Liver (tissue), 3 donors: ENCODE measurements at regions not wholly inside any gene's neighbourhood (a gene's known extent, or its start where the extent isn't known, plus 50 kb on each side); places are given as distances from the start of the nearest gene placed in this dataset.

ENCODE experiments used
- EGR1 ChIP-seq, 2 donors: IDR thresholded peaks; 2 replicates each; pipeline ENCODE4 v1.6.1; 2016 to 2018; ENCODE audit warnings: antibody characterized with exemption in 2 of 2, low read depth in 2 of 2
- GABPA ChIP-seq, 2 donors: IDR thresholded peaks in 1 of 2; conservative IDR thresholded peaks in 1 of 2; 2 replicates each; pipeline ENCODE4 v1.6.1; 2016; ENCODE audit warnings: antibody characterized with exemption in 2 of 2, mild to moderate bottlenecking in 1 of 2, moderate library complexity in 1 of 2
- HNF4G ChIP-seq: IDR thresholded peaks from 2 replicates; pipeline ENCODE4 v1.6.1; 2016; ENCODE audit warnings: antibody characterized with exemption
- JUND ChIP-seq, 2 donors: IDR thresholded peaks; 2 replicates each; pipeline ENCODE4 v1.6.1; 2016; ENCODE audit warnings: antibody characterized with exemption in 2 of 2
- NR2F2 ChIP-seq: IDR thresholded peaks from 2 replicates; pipeline ENCODE4 v1.6.1; 2016; ENCODE audit warnings: antibody characterized with exemption
- RAD21 ChIP-seq, 2 donors: IDR thresholded peaks; 2 replicates each; pipeline ENCODE4 v1.6.1; 2016; ENCODE audit warnings: antibody characterized with exemption in 2 of 2, mild to moderate bottlenecking in 2 of 2
- TAF1 ChIP-seq: conservative IDR thresholded peaks from 2 replicates; pipeline ENCODE4 v1.6.1; 2016; ENCODE audit warnings: antibody characterized with exemption, mild to moderate bottlenecking
- TF ChIP-seq, protein P1 (sequence below): fragments of 150-350 bp; IDR thresholded peaks from 2 replicates; pipeline ENCODE4 v1.5.1; 2017; ENCODE audit warnings: improper control_type of control experiment, low read depth, low read length; ENCODE audit not compliant: missing input control
- TF ChIP-seq, protein P2 (sequence below): IDR thresholded peaks from 2 replicates; pipeline ENCODE4 v1.6.1; 2016; ENCODE audit warnings: antibody characterized with exemption
- TF ChIP-seq, protein P3 (sequence below): IDR thresholded peaks from 2 replicates; pipeline ENCODE4 v1.6.1; 2016; ENCODE audit warnings: antibody characterized with exemption
- TF ChIP-seq, protein P4 (sequence below): IDR thresholded peaks from 2 replicates; pipeline ENCODE4 v1.6.1; 2016; ENCODE audit warnings: antibody characterized with exemption, mild to moderate bottlenecking
- TF ChIP-seq, protein P5 (sequence below): IDR thresholded peaks from 2 replicates; pipeline ENCODE4 v1.6.1; 2016; ENCODE audit warnings: antibody characterized with exemption
- donor health status: healthy.
- donor health status: healthy.

DNA sequence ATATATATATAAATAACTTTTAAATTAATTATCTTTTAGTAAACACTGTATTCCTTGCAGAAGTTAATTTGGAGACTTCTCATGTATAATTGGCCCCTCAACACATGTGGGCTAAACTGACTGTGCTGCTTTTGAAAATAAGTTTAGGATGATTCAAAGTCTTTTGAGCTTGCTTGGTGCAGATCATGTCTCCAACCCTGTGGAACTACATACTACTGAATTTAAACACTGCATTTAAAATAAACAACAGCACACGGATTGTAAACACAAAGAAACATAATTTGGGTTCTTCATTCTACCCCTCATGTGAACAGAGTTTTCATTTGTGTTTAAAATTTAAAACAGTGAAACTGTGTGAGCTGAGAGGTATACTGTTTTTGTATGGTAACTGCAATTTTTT, 167.7 kb downstream of the DDX1 start:
- no peak for TF ChIP-seq JUND (IDR thresholded peaks at IDR 0.05)
- TF ChIP-seq RAD21 (IDR thresholded peaks at IDR 0.05), result no peak
- TF ChIP-seq GABPA (IDR thresholded peaks at IDR 0.05 in 1 of 2, conservative IDR thresholded peaks at IDR 0.05 in 1 of 2), result no peak
- TF ChIP-seq, protein P1, sequence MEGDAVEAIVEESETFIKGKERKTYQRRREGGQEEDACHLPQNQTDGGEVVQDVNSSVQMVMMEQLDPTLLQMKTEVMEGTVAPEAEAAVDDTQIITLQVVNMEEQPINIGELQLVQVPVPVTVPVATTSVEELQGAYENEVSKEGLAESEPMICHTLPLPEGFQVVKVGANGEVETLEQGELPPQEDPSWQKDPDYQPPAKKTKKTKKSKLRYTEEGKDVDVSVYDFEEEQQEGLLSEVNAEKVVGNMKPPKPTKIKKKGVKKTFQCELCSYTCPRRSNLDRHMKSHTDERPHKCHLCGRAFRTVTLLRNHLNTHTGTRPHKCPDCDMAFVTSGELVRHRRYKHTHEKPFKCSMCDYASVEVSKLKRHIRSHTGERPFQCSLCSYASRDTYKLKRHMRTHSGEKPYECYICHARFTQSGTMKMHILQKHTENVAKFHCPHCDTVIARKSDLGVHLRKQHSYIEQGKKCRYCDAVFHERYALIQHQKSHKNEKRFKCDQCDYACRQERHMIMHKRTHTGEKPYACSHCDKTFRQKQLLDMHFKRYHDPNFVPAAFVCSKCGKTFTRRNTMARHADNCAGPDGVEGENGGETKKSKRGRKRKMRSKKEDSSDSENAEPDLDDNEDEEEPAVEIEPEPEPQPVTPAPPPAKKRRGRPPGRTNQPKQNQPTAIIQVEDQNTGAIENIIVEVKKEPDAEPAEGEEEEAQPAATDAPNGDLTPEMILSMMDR, result no peak
- TF ChIP-seq, protein P2, sequence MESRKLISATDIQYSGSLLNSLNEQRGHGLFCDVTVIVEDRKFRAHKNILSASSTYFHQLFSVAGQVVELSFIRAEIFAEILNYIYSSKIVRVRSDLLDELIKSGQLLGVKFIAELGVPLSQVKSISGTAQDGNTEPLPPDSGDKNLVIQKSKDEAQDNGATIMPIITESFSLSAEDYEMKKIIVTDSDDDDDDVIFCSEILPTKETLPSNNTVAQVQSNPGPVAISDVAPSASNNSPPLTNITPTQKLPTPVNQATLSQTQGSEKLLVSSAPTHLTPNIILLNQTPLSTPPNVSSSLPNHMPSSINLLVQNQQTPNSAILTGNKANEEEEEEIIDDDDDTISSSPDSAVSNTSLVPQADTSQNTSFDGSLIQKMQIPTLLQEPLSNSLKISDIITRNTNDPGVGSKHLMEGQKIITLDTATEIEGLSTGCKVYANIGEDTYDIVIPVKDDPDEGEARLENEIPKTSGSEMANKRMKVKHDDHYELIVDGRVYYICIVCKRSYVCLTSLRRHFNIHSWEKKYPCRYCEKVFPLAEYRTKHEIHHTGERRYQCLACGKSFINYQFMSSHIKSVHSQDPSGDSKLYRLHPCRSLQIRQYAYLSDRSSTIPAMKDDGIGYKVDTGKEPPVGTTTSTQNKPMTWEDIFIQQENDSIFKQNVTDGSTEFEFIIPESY, result no peak
- no peak for TF ChIP-seq EGR1 (IDR thresholded peaks at IDR 0.05; ENCODE audit: low read depth in 2 of 2)
- TF ChIP-seq, protein P3, sequence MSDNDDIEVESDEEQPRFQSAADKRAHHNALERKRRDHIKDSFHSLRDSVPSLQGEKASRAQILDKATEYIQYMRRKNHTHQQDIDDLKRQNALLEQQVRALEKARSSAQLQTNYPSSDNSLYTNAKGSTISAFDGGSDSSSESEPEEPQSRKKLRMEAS, result no peak
- TF ChIP-seq TAF1, result no peak
- TF ChIP-seq HNF4G, result no peak
- TF ChIP-seq, protein P4, sequence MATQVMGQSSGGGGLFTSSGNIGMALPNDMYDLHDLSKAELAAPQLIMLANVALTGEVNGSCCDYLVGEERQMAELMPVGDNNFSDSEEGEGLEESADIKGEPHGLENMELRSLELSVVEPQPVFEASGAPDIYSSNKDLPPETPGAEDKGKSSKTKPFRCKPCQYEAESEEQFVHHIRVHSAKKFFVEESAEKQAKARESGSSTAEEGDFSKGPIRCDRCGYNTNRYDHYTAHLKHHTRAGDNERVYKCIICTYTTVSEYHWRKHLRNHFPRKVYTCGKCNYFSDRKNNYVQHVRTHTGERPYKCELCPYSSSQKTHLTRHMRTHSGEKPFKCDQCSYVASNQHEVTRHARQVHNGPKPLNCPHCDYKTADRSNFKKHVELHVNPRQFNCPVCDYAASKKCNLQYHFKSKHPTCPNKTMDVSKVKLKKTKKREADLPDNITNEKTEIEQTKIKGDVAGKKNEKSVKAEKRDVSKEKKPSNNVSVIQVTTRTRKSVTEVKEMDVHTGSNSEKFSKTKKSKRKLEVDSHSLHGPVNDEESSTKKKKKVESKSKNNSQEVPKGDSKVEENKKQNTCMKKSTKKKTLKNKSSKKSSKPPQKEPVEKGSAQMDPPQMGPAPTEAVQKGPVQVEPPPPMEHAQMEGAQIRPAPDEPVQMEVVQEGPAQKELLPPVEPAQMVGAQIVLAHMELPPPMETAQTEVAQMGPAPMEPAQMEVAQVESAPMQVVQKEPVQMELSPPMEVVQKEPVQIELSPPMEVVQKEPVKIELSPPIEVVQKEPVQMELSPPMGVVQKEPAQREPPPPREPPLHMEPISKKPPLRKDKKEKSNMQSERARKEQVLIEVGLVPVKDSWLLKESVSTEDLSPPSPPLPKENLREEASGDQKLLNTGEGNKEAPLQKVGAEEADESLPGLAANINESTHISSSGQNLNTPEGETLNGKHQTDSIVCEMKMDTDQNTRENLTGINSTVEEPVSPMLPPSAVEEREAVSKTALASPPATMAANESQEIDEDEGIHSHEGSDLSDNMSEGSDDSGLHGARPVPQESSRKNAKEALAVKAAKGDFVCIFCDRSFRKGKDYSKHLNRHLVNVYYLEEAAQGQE, result no peak
- TF ChIP-seq, protein P5, sequence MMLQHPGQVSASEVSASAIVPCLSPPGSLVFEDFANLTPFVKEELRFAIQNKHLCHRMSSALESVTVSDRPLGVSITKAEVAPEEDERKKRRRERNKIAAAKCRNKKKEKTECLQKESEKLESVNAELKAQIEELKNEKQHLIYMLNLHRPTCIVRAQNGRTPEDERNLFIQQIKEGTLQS, result no peak
- TF ChIP-seq NR2F2, result no peak
